H9 (cell line): ENCODE measurements at regions not wholly inside any gene's neighbourhood (a gene's known extent, or its start where the extent isn't known, plus 50 kb on each side); places are given as distances from the start of the nearest gene placed in this dataset.
A peak's percentile ranks its signal among the peaks of the same experiment; 100 is the strongest.

ENCODE experiments used
- DNase-seq: peaks from one replicate; pipeline ENCODE4 v3.0.0-alpha.2; 2017
- H2AFZ ChIP-seq: one replicate; pipeline ENCODE4 v1.6.1; 2013; ENCODE audit warnings: mild to moderate bottlenecking, low read length, control low read depth, moderate library complexity
- H2AK5ac ChIP-seq: 2 replicates; pipeline ENCODE4 v1.6.1; 2013; ENCODE audit warnings: low read length, control low read depth, mixed read lengths; ENCODE audit not compliant: insufficient read length
- H2BK120ac ChIP-seq: one replicate; pipeline ENCODE4 v1.6.1; 2013; ENCODE audit warnings: low read depth, mild to moderate bottlenecking, low read length, control low read depth, inconsistent platforms; ENCODE audit not compliant: poor library complexity, severe bottlenecking
- H2BK12ac ChIP-seq: 2 replicates; pipeline ENCODE4 v1.6.1; 2013; ENCODE audit warnings: low read length, control low read depth, mixed read lengths, low read depth; ENCODE audit not compliant: insufficient read length
- H2BK15ac ChIP-seq: 2 replicates; pipeline ENCODE4 v1.6.1; 2013; ENCODE audit warnings: low read depth, low read length, control low read depth
- H2BK20ac ChIP-seq: one replicate; pipeline ENCODE4 v1.6.1; 2013; ENCODE audit warnings: low read depth, mild to moderate bottlenecking, low read length, control low read depth, inconsistent platforms; ENCODE audit not compliant: poor library complexity, severe bottlenecking
- H2BK5ac ChIP-seq: 2 replicates; pipeline ENCODE4 v1.6.1; 2013; ENCODE audit warnings: low read length, control low read depth, mixed read lengths; ENCODE audit not compliant: insufficient read length
- H3K14ac ChIP-seq: 2 replicates; pipeline ENCODE4 v1.6.1; 2013; ENCODE audit warnings: low read length, control low read depth; ENCODE audit not compliant: insufficient read depth
- H3K18ac ChIP-seq: 2 replicates; pipeline ENCODE4 v1.6.1; 2013; ENCODE audit warnings: low read depth, mild to moderate bottlenecking, mixed read lengths, low read length, control low read depth; ENCODE audit not compliant: insufficient read length
- H3K23ac ChIP-seq: 2 replicates; pipeline ENCODE4 v1.6.1; 2013; ENCODE audit warnings: low read length, control low read depth, mixed read lengths, low read depth; ENCODE audit not compliant: insufficient read length
- H3K23me2 ChIP-seq: 2 replicates; pipeline ENCODE4 v1.6.1; 2013; ENCODE audit warnings: low read depth, mild to moderate bottlenecking, mixed read lengths, low read length, control low read depth; ENCODE audit not compliant: insufficient read length, poor library complexity, severe bottlenecking
- H3K27ac ChIP-seq: 2 replicates; pipeline ENCODE4 v1.5.1; 2013; ENCODE audit warnings: low read length, control low read depth, mixed read lengths, low read depth; ENCODE audit not compliant: insufficient read length
- H3K27me3 ChIP-seq: 2 replicates; pipeline ENCODE4 v1.6.1; 2013; ENCODE audit warnings: low read length, control low read depth, inconsistent platforms; ENCODE audit not compliant: insufficient read depth
- H3K4ac ChIP-seq: 2 replicates; pipeline ENCODE4 v1.6.1; 2013; ENCODE audit warnings: low read depth, mild to moderate bottlenecking, control low read depth, inconsistent platforms, low read length, moderate library complexity
- H3K4me1 ChIP-seq: 2 replicates; pipeline ENCODE4 v1.6.1; 2013; ENCODE audit warnings: low read length, control low read depth, inconsistent platforms; ENCODE audit not compliant: insufficient read depth
- H3K4me2 ChIP-seq: 2 replicates; pipeline ENCODE4 v1.6.1; 2013; ENCODE audit warnings: low read length, control low read depth, mixed read lengths; ENCODE audit not compliant: insufficient read length, insufficient read depth
- H3K56ac ChIP-seq: 2 replicates; pipeline ENCODE4 v1.6.1; 2013; ENCODE audit warnings: low read depth, mild to moderate bottlenecking, mixed read lengths, low read length, control low read depth; ENCODE audit not compliant: insufficient read length
- H3K79me1 ChIP-seq: 2 replicates; pipeline ENCODE4 v1.6.1; 2013; ENCODE audit warnings: low read depth, mild to moderate bottlenecking, moderate library complexity, low read length, control low read depth, inconsistent platforms; ENCODE audit not compliant: insufficient read depth, poor library complexity, severe bottlenecking
- H3K79me2 ChIP-seq: 2 replicates; pipeline ENCODE4 v1.6.1; 2013; ENCODE audit warnings: low read length, control low read depth, inconsistent platforms; ENCODE audit not compliant: insufficient read depth
- H3K9ac ChIP-seq: 2 replicates; pipeline ENCODE4 v1.6.1; 2013; ENCODE audit warnings: low read length, control low read depth, mixed read lengths; ENCODE audit not compliant: insufficient read length; ENCODE audit errors: extremely low read depth
- H3K9me3 ChIP-seq: one replicate; pipeline ENCODE4 v1.6.1; 2013; ENCODE audit warnings: low read depth, low read length, inconsistent platforms; ENCODE audit not compliant: control insufficient read depth
- H3T11ph ChIP-seq: one replicate; pipeline ENCODE4 v1.6.1; 2013; ENCODE audit warnings: mild to moderate bottlenecking, low read length, control low read depth, inconsistent platforms
- H4K20me1 ChIP-seq: one replicate; pipeline ENCODE4 v1.6.1; 2013; ENCODE audit not compliant: control insufficient read depth, insufficient read length, insufficient read depth
- H4K5ac ChIP-seq: 2 replicates; pipeline ENCODE4 v1.6.1; 2013; ENCODE audit warnings: low read depth, mild to moderate bottlenecking, mixed read lengths, low read length, control low read depth; ENCODE audit not compliant: insufficient read length
- H4K8ac ChIP-seq: replicated peaks from 2 replicates; pipeline ENCODE4 v1.6.1; 2013; ENCODE audit warnings: low read length, control low read depth, mixed read lengths, low read depth; ENCODE audit not compliant: insufficient read length
- H4K91ac ChIP-seq: 2 replicates; pipeline ENCODE4 v1.6.1; 2013; ENCODE audit warnings: low read depth, mild to moderate bottlenecking, moderate library complexity, mixed read lengths, low read length, control low read depth; ENCODE audit not compliant: insufficient read length
- H3K27ac Mint-ChIP-seq, 3 experiments: 2 replicates in 2 of 3; 3 replicates in 1 of 3; pipeline ENCODE4 v1.8.0; 2020 to 2021; ENCODE audit warnings: mixed read lengths in 3 of 3, mild to moderate bottlenecking in 1 of 3, moderate library complexity in 1 of 3
- H3K27me3 Mint-ChIP-seq: 2 replicates; pipeline ENCODE4 v1.8.0; 2021; ENCODE audit warnings: low read depth, mild to moderate bottlenecking, moderate library complexity, mixed read lengths
- H3K36me3 Mint-ChIP-seq, 3 experiments: 2 replicates in 2 of 3; 3 replicates in 1 of 3; pipeline ENCODE4 v1.8.0; 2020 to 2021; ENCODE audit warnings: low read depth in 3 of 3, mixed read lengths in 3 of 3; ENCODE audit not compliant: insufficient read depth in 1 of 3
- H3K4me1 Mint-ChIP-seq, 2 experiments: 2 replicates each; pipeline ENCODE4 v1.8.0; 2020; ENCODE audit warnings: mixed read lengths in 2 of 2
- H3K4me3 Mint-ChIP-seq, 2 experiments: 2 replicates in 1 of 2; 3 replicates in 1 of 2; pipeline ENCODE4 v1.8.0; 2020 to 2021; ENCODE audit warnings: mild to moderate bottlenecking in 2 of 2, mixed read lengths in 2 of 2, moderate library complexity in 1 of 2
- H3K9me3 Mint-ChIP-seq, 2 experiments: 2 replicates in 1 of 2; 3 replicates in 1 of 2; pipeline ENCODE4 v1.8.0; 2020; ENCODE audit warnings: mild to moderate bottlenecking in 2 of 2, mixed read lengths in 2 of 2, moderate library complexity in 1 of 2
- WGBS: extraction: QIAGEN DNeasy Blood & Tissue Kit; methylation state at CpG from one replicate; pipeline ENCODE4 v1.1.7; 2013; ENCODE audit warnings: missing lambda C conversion rate, low lambda C conversion rate, mixed read lengths; ENCODE audit not compliant: insufficient read length; ENCODE audit errors: extremely low coverage; 5-methylcytosine and 5-hydroxymethylcytosine counted together
- TF ChIP-seq, protein P1 (sequence below): fragments of 200-600 bp; sonication (generic); conservative IDR thresholded peaks from 3 replicates; pipeline ENCODE4 v1.8.0; 2021; ENCODE audit warnings: antibody characterized with exemption, mild to moderate bottlenecking

DNA sequence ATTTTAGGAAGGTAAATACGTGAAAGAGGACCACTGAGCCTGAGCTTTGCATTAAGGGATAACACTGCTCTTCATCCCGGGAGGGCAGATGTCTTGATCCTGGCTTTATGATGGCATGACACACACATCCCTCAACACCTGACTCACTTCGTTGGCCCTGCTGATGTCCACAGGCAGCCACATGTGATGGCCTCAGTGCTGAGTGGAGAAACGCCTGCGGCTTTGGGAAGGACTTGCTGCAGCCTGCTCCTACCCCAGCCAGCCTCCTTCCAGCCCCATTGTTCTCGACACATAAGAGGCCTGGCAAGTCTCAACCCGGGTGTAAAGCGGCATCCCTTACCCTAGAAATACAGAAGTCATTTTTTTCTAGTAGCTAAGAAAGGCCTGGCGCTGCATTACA is 169.0 kb downstream of the SYK start:
- H2BK12ac ChIP-seq: no peak overlapping the region
- H3K56ac ChIP-seq: no peak overlapping the region
- no peak overlapping the region for H2AFZ ChIP-seq
- WGBS: no CpG with 5 or more reads among the region's 9 CpGs
- H3K23me2 ChIP-seq: no peaks in the 10 kb centered on the region
- H3K18ac ChIP-seq: no peak overlapping the region
- H2BK20ac ChIP-seq: no peak overlapping the region
- H3K23ac ChIP-seq: no peak overlapping the region
- H3K4me2 ChIP-seq: no peak overlapping the region
- H2BK5ac ChIP-seq: no peak overlapping the region
- H3K4me1 ChIP-seq: peaks cover 5% of the 10 kb centered on the region; the same call in 1 of the 2 replicates
- H4K20me1 ChIP-seq: no peaks in the 10 kb centered on the region
- H3K79me1 ChIP-seq: no peaks in the 10 kb centered on the region
- Mint-ChIP-seq H3K27me3 (peaks cover 6% of the 10 kb centered on the region; the same call in 1 of the 2 replicates), H3K4me3 (no peak overlapping the region), H3K4me1 (peaks cover 25 to 52% of the 10 kb centered on the region in 2 experiments), H3K9me3 (no peaks in the 10 kb centered on the region; a peak in 1 of 5 replicates), H3K27ac (no peak overlapping the region), H3K36me3 (no peaks in the 10 kb centered on the region)
- H4K8ac ChIP-seq: no peak overlapping the region
- no peaks in the 10 kb centered on the region for H3K9me3 ChIP-seq
- H4K91ac ChIP-seq: no peak overlapping the region
- no peaks in the 10 kb centered on the region for H3K79me2 ChIP-seq
- no peaks in the 10 kb centered on the region for H3K27me3 ChIP-seq
- H3K9ac ChIP-seq: no peak overlapping the region
- H3K27ac ChIP-seq: no peak overlapping the region
- no peak overlapping the region for H2AK5ac ChIP-seq
- no peak for DNase-seq
- no peak overlapping the region for H2BK15ac ChIP-seq
- H3K14ac ChIP-seq: peak overlapping the region; percentile 73; the same call in 1 of the 2 replicates
- no peak overlapping the region for H2BK120ac ChIP-seq
- H3K4ac ChIP-seq: no peak overlapping the region
- TF ChIP-seq, protein P1, sequence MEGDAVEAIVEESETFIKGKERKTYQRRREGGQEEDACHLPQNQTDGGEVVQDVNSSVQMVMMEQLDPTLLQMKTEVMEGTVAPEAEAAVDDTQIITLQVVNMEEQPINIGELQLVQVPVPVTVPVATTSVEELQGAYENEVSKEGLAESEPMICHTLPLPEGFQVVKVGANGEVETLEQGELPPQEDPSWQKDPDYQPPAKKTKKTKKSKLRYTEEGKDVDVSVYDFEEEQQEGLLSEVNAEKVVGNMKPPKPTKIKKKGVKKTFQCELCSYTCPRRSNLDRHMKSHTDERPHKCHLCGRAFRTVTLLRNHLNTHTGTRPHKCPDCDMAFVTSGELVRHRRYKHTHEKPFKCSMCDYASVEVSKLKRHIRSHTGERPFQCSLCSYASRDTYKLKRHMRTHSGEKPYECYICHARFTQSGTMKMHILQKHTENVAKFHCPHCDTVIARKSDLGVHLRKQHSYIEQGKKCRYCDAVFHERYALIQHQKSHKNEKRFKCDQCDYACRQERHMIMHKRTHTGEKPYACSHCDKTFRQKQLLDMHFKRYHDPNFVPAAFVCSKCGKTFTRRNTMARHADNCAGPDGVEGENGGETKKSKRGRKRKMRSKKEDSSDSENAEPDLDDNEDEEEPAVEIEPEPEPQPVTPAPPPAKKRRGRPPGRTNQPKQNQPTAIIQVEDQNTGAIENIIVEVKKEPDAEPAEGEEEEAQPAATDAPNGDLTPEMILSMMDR: no peak
- H3T11ph ChIP-seq: no peak overlapping the region
- H4K5ac ChIP-seq: no peak overlapping the region
